GM19395 (cell line): ENCODE measurements at regions not wholly inside any gene's neighbourhood (a gene's known extent, or its start where the extent isn't known, plus 50 kb on each side); places are given as distances from the start of the nearest gene placed in this dataset.
"Not testable (repeated sequence)": the region's sequence is repeated elsewhere in the genome, so short reads cannot be mapped to it uniquely, and the experiment has no call there.

Experiments
- ATAC-seq: cut with Tn5 transposase; IDR thresholded peaks from one replicate; pipeline ENCODE4 v1.9.1; 2021; ENCODE audit warnings: mild to moderate bottlenecking, moderate library complexity; ENCODE audit not compliant: unreplicated experiment

DNA sequence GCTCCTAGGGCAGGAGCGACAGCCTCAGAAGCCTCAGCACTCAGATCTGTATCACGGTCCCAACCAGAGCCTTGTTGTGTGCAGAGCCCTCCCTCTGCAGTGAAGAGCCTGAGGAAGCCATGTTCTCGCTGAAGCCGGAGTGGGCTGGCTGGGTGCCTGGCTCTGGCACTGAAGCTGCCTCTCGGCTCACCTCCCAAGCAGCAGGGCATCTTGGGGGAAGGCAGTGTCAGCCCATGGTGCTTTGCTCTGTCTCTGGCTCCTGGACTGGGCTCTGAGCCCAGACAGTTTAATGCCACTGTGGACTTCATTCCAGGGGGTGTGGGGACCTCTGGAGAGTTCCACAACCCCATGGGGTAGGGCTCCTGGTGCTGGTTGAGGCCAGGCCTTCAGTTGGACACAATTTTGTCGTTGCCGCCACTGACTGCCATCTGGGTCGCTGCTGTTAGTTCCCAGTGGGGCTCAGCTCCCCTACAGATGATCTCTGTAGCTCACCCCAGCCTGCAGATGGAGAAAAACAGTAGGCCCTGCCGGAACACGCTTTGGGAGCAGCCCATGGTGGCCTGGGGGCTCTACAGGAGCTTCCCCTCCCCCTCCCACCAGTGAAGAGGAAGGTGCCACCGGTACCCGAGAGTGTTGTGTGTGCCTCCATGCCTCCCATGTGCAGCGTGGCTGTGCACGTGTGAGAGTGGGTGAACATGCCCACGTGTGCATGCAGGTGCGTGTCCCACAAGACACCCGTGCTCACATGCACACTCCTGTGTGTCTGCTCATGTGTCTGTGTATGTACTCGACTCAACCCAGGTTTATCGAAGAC lies 86.5 kb upstream of the B3GAT1 start:
- no peak for ATAC-seq

DNA sequence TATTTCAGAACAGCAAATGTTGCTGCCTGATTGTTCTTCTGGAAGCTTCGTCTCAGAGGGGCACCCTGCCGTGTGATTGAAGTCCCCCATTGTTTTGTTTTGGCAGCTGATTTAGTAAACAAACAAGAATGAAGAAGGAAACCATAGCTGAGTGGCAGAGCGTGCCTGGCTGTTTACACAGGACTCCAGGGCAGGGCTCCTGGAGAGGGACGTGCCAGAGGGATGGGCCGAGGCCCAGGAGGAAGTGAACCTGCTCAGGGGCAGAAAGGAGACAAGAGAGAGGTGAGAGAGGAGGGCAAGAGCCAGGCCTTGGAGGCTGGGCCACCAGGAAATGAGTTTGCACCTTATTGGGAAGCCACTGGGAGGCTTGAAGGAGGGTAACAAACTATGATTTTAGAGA lies 85.5 kb upstream of the B3GAT1 start:
- ATAC-seq, result no peak

DNA sequence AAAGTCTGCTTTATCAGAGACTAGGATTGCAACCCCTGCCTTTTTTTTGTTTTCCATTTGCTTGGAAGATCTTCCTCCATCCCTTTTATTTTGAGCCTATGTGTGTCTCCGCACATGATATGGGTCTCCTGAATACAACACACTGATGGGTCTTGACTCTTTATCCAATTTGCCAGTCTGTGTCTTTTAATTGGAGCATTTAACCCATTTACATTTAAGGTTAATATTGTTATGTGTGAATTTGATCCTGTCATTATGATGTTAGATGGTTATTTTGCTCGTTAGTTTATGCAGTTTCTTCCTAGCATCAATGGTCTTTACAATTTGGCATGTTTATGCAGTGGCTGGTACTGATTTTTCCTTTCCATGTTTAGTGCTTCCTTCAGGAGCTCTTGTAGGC lies 84.0 kb upstream of the B3GAT1 start:
- not testable (repeated sequence) for ATAC-seq

DNA sequence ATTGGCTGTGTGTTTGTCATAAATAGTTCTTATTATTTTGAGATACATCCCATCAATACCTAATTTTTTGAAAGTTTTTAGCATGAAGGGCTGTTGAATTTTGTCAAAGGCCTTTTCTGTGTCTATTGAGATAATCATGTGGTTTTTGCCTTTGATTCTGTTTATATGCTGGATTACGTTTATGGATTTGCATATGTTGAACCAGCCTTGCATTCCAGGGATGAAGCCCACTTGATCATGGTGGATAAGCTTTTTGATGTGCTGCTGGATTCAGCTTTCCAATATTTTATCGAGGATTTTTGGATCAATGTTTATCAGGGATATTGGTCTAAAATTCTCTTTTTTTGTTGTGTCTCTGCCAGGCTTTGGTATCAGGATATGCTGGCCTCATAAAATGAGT lies 82.4 kb upstream of the B3GAT1 start:
- not testable (repeated sequence) for ATAC-seq

DNA sequence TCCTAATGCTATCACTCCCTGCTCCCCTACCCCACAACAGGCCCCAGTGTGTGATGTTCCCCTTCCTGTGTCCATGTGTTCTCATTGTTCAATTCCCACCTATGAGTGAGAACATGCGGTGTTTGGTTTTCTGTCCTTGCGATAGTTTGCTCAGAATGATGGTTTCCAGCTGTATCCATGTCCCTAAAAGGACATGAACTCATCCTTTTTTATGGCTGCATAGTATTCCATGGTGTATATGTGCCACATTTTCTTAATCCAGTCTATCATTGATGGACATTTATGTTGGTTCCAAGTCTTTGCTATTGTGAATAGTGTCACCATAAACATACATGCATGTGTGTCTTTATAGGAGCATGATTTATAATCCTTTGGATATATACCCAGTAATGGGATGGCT lies 80.4 kb upstream of the B3GAT1 start:
- ATAC-seq, result not testable (repeated sequence)

DNA sequence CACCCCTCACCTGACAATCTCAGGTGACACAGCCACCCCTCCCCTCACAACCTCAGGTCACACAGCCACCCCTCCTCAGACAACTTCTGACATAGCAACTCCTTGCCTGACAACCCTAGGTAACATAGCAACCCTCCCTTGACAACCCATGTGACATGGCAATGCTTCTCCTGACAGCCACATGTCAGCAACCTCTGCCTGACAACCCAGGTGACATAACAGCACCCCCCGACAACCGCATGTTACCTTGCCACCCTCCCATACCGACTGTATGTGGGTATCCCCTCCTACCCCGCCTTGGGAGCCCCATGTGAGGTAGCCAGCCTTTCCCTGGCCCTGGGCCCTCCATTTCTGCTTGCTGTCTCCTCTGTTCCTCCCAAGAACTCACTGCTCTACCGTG lies 77.7 kb upstream of the B3GAT1 start:
- ATAC-seq, result no peak

DNA sequence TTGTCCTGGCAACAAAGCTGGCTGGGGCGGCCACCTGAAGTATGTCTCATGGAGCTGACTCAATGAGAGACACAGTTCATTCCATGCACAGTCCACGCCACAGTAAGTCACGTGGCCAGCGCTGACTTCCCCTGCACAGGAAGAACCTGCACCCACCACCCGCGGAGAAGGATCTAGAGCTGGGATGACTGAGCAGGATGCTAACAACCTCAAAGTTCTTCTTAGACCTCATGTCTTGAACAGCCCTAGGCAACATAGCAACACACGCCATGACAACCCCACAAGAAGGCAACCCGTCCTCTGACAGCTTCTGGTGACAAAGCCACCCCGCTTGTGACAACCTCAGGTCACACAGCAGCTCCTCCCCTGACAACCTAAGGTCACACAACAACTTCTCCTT lies 76.9 kb upstream of the B3GAT1 start:
- ATAC-seq, result no peak

DNA sequence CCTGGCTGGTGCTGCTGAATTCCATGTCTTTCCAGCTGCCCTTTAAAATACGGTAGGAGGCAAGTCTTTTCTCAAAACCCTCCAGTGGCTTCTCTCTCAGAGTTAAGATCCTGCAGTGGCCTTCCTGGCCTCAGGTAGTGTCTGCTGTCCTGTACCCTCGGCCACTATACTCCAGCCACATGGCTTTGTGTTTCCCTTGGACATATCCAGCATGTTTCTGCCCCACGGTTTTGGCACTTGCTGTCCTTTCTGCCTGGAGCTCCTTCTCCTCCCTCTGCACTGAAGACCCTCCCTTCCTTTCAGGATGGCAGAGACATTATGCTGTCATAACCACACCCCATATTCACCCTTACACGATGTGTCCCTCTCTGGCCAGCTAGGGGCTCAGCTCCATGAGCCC lies 76.5 kb upstream of the B3GAT1 start:
- no peak for ATAC-seq

DNA sequence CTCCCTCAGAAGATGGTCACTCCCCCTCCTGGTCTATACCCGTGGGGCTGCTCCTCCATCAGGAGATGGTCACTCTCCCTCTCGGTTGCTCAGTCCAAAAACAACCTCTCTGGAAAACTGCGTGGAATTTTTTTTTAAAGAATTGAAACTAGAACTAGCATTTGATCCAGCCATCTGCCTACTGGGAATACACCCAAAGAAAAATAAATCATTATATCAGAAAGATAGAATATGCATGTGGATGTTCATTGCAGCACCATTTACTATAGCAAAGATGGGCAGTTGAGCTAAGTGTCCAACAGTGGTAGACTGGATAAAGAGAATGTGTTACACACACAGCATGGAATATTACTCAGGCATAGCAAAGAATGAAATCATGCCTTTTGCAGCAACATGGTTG lies 75.7 kb upstream of the B3GAT1 start:
- no peak for ATAC-seq

DNA sequence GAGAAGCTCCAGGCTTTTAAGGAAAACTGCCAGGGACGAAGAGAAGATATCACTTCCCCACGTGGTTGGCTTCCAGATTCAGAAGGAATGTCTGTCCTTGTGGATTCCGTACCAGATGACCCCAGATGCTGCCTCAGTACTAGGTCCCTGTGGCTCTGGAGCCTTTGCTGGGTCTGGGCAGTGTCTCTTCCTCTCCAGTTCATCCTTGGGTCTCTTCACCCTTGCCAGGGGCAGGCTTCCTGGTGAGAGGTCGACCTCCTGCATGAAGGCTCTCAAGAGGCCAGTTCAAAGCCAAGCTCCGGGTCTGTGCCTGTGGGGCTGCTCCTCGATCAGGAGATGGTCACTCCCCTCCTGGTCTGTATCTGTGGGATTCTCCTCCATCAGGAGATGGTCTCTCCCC lies 74.7 kb upstream of the B3GAT1 start:
- ATAC-seq, result no peak

DNA sequence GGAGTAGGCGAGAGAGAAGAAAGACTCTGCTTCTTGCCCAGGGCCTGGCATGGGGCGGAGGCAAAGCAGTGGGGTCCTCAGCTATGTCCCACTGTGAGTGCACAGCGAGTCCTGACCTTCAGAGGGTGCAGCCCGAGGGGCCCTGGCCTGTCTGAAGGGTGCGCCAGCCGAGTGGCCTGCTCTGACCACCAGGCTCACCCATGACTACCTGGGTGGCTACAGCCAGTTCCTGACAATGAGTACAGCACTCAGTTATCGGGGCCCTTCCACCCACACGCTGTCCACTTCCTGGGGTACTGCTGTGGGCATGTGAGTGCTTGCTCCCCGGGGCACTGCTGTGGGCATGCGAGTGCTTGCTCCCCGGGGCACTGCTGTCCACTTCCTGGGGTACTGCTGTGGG lies 74.1 kb upstream of the B3GAT1 start:
- ATAC-seq, result no peak

DNA sequence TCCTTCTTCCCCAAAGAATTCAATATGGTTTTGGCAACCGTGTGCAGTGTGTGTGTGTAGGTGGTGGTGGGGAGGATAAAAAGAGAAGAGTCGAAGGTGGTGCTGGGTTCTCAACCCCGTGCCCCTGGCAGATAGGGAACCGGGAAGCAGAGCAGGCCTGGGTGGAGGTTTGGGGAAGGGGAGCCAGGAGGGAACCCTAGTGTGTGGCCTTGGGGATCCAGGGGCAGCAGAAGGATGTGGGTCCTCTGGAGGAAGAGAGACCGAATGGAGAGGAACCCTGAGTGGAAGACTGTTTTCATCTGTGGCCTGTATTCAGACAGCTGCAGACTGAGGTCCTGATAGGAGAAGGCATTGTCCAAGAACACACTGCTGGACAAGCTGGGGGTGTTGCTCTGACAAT lies 73.3 kb upstream of the B3GAT1 start:
- no peak for ATAC-seq

DNA sequence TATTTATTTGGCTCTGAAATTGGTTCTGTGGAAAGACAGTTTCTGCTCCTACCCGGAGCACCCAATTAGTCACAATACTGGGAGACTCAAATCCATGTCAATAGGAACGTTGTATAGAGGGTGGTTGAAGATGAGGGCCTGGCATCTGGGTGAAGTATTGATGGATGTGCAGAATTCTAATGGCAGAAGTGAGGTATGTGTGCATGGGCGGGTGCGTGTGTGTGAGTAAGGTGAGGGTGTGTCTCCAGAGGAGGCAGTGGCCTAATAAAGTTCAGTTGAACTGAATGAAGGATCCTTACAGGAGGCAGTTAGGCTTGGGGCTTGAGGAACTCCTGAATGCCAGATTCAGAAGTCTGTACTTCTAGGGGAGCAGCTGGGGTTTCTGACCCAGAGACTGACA lies 71.8 kb upstream of the B3GAT1 start:
- ATAC-seq, result no peak

DNA sequence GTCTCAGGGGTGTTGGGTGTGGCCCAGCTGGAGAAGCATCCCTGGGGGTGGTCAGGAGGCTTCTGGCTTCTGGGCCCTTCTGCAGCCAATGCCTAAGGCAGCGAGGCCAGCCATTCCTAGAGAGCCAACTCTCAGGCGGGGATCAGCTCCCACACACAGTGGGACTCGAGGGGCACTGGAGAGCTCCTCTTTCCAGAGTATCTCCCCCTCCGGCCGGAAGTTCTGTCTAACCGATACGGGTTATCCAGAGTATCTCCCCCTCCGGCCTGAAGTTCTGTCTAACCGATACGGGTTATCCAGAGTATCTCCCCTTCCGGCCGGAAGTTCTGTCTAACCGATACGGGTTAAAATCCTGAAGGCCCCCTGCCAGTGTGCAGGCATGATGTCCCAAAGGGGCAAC lies 71.2 kb upstream of the B3GAT1 start:
- no peak for ATAC-seq

DNA sequence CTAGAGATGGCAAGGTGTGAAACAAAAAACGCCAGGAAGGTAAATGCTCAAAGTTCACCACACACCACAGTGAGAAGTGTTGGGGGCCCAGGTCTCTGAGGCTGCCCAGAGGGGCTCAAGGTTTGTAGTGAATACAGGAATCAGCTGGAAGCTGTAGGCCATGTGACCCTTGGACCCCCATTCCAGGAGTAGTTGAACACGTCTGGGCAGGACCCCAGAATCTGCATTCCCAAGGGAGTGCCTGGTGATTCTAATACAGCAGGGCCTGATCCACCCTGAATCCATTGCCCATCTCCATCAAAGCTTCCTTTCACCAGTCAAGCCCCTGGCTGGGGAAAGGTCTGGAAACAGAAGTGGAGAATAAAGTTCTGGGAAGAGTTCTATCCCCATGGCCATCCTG lies 70.8 kb upstream of the B3GAT1 start:
- ATAC-seq, result no peak

DNA sequence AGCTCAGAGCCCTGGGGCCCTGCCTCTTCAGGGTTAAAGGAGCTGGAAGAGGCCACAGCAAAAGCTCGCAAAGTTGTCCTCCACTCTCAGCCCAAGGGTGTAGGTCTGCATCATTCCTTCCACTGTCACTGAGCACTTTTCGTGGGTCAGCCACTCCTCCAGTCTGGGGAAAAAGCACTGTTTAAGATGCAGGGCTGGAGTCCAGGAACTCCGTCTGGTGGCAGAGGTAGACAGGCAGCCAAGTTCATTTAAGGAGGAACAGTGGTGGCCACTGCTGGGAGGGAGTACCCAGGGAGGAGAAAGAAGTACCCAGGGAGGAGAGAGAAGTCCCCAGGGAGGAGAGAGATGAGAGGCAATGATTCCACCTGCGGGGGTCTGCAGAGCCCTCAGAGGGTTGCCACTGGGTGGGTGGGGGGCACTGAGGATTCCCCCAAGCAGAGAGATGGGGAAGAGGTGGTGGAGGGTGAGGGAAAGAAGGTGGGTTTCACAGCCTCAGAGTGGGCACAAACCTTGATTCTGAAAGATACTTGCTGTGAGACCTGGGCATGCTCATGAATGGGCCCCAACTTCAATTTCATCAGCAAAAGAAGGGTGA lies 70.0 kb upstream of the B3GAT1 start:
- ATAC-seq, result no peak

DNA sequence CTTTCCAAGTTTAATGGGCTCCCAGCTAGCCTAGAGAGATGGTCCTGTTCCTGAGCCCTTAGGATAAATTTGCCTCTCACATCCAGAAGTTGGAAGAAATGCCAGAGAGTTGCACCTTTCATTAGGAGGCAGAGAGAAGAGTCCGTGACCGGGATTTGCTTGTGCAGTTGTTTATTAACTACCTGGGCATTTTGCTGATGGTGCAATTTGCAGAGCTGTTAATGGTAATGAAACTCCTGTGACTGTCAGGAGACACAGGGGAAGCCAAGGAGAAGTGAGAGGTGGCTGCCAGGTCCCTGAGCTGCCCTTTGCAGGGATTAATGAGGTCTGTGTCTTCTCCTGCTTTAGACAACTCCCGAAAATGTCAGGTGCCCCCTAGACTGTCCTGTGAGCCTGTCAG lies 69.1 kb upstream of the B3GAT1 start:
- no peak for ATAC-seq

DNA sequence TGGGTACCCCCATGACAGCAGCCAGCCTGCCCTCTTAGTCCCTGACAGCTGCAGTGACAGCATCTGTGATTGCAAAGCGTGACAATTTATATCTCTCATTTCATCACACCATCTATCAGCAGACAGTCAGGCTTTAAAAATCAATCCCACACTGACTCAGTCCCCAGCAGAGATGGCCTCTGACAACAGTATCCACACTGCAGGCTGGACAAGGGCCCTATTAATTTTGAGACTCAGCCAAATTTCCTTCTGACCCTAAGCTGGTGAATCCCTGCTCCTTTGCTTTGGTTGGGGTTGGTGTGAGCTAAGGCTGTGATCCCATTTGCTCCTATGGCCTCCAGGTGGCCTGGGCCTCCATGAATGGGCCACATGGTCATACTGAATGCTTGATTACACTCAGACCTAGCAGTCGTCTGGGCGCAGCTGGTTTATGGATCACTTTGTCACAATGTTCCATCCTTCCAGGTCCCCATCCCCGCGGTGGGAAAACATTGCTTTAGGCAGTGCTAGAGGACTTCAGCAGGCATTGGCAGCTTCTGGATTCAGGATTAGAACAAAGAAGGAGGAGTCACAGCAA lies 68.2 kb upstream of the B3GAT1 start:
- no peak for ATAC-seq

DNA sequence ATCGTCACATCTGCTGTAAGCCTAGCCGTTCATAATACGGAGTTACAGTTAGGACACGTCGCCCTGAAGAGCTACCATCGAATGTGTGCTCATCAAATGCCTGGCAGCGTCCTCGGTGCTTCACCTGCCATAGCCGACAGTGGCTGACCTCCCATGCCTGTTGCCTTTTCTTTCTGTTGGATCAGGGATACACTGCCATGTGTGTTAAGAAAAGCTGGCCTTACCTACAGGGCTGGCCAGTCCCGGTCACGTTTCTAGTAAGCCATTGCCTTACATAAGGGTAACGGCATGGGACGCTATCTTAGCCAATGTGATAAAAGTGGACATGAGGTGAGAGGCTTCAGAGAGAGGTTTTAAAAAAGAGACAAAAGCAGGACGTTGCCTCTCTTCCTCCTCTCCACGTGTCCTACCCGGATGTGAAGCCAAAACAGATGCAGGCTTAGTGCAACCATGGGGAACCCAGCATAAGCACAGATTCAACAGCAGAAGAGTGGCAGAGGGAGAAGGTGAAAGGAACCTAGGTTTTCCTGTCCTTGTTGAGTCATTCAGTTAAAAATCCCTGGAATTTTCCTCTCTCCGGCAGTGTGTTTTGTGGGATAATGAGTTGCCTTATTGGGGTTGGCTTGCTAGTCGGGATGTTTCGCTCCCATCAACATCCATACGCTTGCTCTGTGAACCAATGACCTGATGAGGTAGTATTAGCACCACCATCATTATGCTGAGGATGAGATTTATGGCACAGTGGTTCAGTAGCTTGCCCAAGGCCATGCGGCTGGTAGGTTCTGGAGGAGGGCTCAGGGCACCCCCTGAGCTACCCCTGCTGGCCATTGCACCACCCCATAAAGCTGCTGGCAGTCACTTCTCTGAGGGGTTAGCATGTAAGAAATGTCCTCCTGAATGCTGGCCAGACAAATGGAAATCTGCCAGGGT lies 67.4 kb upstream of the B3GAT1 start:
- no peak for ATAC-seq

DNA sequence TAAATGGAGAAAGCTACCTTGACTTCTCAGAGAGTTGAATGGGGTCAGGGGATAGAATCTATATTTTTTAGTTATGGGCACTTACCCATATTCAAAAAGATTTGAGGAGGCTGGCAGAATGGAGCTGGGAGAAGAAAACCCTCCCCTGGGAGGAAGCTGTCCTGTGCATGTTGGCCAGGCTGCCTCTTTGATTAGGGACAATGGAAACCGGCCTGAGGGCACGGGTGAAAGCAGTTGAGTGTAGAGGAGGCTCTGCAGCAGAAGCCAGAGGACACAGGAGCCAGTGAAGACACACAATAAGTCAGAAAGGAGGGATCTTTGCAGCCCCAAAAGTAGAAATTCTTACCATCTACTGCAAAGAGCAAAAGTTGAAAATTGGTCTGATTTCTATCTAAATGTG lies 66.6 kb upstream of the B3GAT1 start:
- ATAC-seq, result no peak

DNA sequence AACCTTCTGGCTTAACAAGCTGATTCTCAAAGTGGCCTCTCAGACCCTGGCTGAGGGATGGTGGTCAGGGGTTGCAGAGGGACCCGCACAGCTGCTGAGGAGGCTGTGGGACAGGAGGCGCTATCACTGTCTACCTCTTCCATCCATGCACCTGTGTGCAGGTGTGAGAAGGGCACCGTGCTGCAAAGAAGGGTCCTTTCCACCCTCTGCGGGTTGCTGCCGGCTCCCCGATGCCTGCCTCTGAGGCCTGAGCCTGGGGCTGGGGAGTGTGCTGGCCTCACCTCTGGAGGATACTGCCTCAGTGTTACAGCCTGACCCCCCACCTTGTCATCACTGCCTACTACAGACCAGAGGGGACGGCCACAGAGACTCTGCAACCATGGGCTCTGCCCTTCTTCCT lies 66.1 kb upstream of the B3GAT1 start:
- ATAC-seq, result no peak
